ENCODE measurements at regions not wholly inside any gene's neighbourhood (a gene's known extent, or its start where the extent isn't known, plus 50 kb on each side); places are given as distances from the start of the nearest gene placed in this dataset.

DNA sequence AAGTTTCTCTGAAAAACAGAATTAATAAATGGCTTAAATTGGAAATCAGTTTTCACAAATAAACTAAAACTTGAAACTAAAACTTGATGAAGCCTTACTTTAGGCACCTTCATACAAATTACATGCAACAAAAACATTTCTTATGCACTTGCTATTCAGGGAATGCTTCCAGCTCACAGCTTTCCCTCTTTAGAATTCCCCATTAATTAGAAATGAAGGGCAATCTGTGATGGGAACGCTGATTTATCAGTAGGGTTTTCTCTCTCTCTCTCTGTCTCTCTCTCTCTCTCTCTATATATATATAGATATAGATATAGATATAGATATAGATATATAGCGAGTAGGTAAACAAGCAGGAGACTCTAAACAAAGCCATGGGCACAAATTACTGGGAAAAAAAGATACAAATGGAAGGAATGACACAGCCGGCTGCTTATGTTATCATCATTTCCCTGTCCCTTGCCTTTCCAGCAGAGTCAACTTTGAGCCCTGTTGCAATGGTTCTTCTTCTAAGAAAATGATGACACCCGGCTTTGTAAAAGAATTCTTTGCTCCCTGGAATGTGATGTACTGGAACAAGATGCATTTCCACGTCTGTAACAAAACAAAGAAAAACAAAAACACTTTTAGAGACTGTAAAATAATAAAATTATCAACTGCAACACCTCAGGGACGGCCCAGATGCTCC is 1121.6 kb upstream of the TMEM132C start:
- TF ChIP-seq, protein P1, sequence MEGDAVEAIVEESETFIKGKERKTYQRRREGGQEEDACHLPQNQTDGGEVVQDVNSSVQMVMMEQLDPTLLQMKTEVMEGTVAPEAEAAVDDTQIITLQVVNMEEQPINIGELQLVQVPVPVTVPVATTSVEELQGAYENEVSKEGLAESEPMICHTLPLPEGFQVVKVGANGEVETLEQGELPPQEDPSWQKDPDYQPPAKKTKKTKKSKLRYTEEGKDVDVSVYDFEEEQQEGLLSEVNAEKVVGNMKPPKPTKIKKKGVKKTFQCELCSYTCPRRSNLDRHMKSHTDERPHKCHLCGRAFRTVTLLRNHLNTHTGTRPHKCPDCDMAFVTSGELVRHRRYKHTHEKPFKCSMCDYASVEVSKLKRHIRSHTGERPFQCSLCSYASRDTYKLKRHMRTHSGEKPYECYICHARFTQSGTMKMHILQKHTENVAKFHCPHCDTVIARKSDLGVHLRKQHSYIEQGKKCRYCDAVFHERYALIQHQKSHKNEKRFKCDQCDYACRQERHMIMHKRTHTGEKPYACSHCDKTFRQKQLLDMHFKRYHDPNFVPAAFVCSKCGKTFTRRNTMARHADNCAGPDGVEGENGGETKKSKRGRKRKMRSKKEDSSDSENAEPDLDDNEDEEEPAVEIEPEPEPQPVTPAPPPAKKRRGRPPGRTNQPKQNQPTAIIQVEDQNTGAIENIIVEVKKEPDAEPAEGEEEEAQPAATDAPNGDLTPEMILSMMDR (conservative IDR thresholded peaks at IDR 0.05; ENCODE audit: low read length) = no peak
- no peak for TF ChIP-seq EZH2phosphoT487 (IDR thresholded peaks at IDR 0.05; ENCODE audit: borderline replicate concordance, low read depth, low read length)
